Stomach (tissue), 4 donors: ENCODE measurements at regions not wholly inside any gene's neighbourhood (a gene's known extent, or its start where the extent isn't known, plus 50 kb on each side); places are given as distances from the start of the nearest gene placed in this dataset.

Source experiments
- EP300 ChIP-seq: sonication (generic); formaldehyde crosslinking; IDR thresholded peaks from one replicate; pipeline ENCODE4 v1.6.1; 2017; ENCODE audit warnings: antibody characterized with exemption
- POLR2A ChIP-seq, 4 donors: fragments of 450-650 bp; IDR thresholded peaks; one replicate each; pipeline ENCODE4 v1.6.1; 2016; ENCODE audit warnings: antibody characterized with exemption in 4 of 4, control low read depth in 2 of 4, mild to moderate bottlenecking in 1 of 4, moderate library complexity in 1 of 4
- POLR2AphosphoS5 ChIP-seq, 3 donors: sonication (generic); formaldehyde crosslinking; IDR thresholded peaks; one replicate each; pipeline ENCODE4 v1.6.1; 2016; ENCODE audit warnings: antibody characterized with exemption in 3 of 3
- TF ChIP-seq, protein P1 (sequence below), 7 experiments: fragments of 450-650 bp in 4 of 7; fragments of 200-600 bp in 3 of 7; sonication (generic) in 3 of 7; IDR thresholded peaks; one replicate each; pipeline ENCODE4 v1.5.1; 2016 to 2019; ENCODE audit warnings: antibody characterized with exemption in 7 of 7, control low read depth in 2 of 7, mild to moderate bottlenecking in 1 of 7

DNA sequence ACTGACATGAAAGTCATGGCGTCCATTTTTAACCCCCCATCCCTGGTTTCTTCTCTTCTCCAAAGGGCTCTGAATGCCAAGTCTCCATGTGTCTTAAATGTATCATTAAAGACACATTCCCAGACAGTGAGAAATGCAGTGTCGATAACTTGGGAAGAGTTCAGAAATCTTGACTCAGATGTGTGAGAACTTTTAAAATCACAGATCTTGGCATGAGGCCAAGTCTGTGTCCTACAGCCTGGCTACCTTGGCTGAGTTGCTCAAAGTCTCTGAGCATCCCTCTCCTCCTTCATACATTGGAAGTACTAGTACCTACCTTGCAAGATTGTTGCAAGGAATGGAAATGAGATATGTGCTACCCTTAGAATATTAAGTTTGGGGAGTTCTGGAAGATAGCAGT lies 1046.5 kb upstream of the RBFOX1 start:
- no peak for TF ChIP-seq EP300
- no peak for TF ChIP-seq POLR2AphosphoS5 (IDR thresholded peaks at IDR 0.05)
- TF ChIP-seq, protein P1, sequence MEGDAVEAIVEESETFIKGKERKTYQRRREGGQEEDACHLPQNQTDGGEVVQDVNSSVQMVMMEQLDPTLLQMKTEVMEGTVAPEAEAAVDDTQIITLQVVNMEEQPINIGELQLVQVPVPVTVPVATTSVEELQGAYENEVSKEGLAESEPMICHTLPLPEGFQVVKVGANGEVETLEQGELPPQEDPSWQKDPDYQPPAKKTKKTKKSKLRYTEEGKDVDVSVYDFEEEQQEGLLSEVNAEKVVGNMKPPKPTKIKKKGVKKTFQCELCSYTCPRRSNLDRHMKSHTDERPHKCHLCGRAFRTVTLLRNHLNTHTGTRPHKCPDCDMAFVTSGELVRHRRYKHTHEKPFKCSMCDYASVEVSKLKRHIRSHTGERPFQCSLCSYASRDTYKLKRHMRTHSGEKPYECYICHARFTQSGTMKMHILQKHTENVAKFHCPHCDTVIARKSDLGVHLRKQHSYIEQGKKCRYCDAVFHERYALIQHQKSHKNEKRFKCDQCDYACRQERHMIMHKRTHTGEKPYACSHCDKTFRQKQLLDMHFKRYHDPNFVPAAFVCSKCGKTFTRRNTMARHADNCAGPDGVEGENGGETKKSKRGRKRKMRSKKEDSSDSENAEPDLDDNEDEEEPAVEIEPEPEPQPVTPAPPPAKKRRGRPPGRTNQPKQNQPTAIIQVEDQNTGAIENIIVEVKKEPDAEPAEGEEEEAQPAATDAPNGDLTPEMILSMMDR (IDR thresholded peaks at IDR 0.05), result no peak
- TF ChIP-seq POLR2A (IDR thresholded peaks at IDR 0.05), result no peak
